ENCODE measurements at regions not wholly inside any gene's neighbourhood (a gene's known extent, or its start where the extent isn't known, plus 50 kb on each side); places are given as distances from the start of the nearest gene placed in this dataset.

GRCh38 chr14:48598458-48598857, 923.1 kb upstream of the MDGA2 start:
- H3K4me3 ChIP-seq (ENCODE audit: low read depth, low read length), result no peak overlapping the region
- no peak for DNase-seq (ENCODE audit: low read depth, low spot score)
- in situ Hi-C loops (cut with HindIII; ENCODE audit: low sequenced_read_pairs), result no loop called here
- no peak for TF ChIP-seq CTCF (IDR thresholded peaks at IDR 0.05; ENCODE audit: low read depth, low read length)

- no peak for DNase-seq (ENCODE audit: low read depth, low spot score)
- TF ChIP-seq CTCF (IDR thresholded peaks at IDR 0.05; ENCODE audit: low read depth, low read length), result no peak
- in situ Hi-C loops (cut with HindIII; ENCODE audit: low sequenced_read_pairs), result no loop called here
- H3K4me3 ChIP-seq (ENCODE audit: low read depth, low read length), result no peak overlapping the region
Observed at GRCh38 chr14:48586099-48586498, 910.7 kb upstream of the MDGA2 start.

- H3K4me3 ChIP-seq (ENCODE audit: low read depth, low read length), result no peak overlapping the region
- DNase-seq (ENCODE audit: low read depth, low spot score), result no peak
- TF ChIP-seq CTCF (IDR thresholded peaks at IDR 0.05; ENCODE audit: low read depth, low read length), result no peak
- in situ Hi-C loops (cut with HindIII; ENCODE audit: low sequenced_read_pairs), result no loop called here
Observed at GRCh38 chr14:48584031-48584430, 908.6 kb upstream of the MDGA2 start.

GRCh38 chr14:48582938-48583337, 907.5 kb upstream of the MDGA2 start:
- in situ Hi-C loops (cut with HindIII; ENCODE audit: low sequenced_read_pairs), result no loop called here
- no peak for DNase-seq (ENCODE audit: low read depth, low spot score)
- H3K4me3 ChIP-seq (ENCODE audit: low read depth, low read length), result no peak overlapping the region
- TF ChIP-seq CTCF (IDR thresholded peaks at IDR 0.05; ENCODE audit: low read depth, low read length), result no peak

GRCh38 chr14:48580692-48581091, 905.3 kb upstream of the MDGA2 start:
- TF ChIP-seq CTCF (IDR thresholded peaks at IDR 0.05; ENCODE audit: low read depth, low read length), result no peak
- no peak overlapping the region for H3K4me3 ChIP-seq (ENCODE audit: low read depth, low read length)
- in situ Hi-C loops (cut with HindIII; ENCODE audit: low sequenced_read_pairs), result no loop called here
- no peak for DNase-seq (ENCODE audit: low read depth, low spot score)

GRCh38 chr14:48575772-48576171, 900.4 kb upstream of the MDGA2 start:
- DNase-seq (ENCODE audit: low read depth, low spot score), result no peak
- TF ChIP-seq CTCF (IDR thresholded peaks at IDR 0.05; ENCODE audit: low read depth, low read length), result no peak
- in situ Hi-C loops (cut with HindIII; ENCODE audit: low sequenced_read_pairs), result no loop called here
- no peak overlapping the region for H3K4me3 ChIP-seq (ENCODE audit: low read depth, low read length)

GRCh38 chr14:48568688-48569087, 893.3 kb upstream of the MDGA2 start:
- in situ Hi-C loops (cut with HindIII; ENCODE audit: low sequenced_read_pairs), result no loop called here
- DNase-seq (ENCODE audit: low read depth, low spot score), result no peak
- no peak for TF ChIP-seq CTCF (IDR thresholded peaks at IDR 0.05; ENCODE audit: low read depth, low read length)
- H3K4me3 ChIP-seq (ENCODE audit: low read depth, low read length), result no peak overlapping the region
